Activated CD4-positive, alpha-beta T cell treated with anti-CD3 and anti-CD28 coated beads, Interleukin-2, amount 10 ng/mL, durations not matched to agents 24 days and 14 days (primary cell): ENCODE measurements at regions not wholly inside any gene's neighbourhood (a gene's known extent, or its start where the extent isn't known, plus 50 kb on each side); places are given as distances from the start of the nearest gene placed in this dataset.
"Not testable (repeated sequence)": the region's sequence is repeated elsewhere in the genome, so short reads cannot be mapped to it uniquely, and the experiment has no call there.

ENCODE experiments used
- DNase-seq: peaks from one replicate; pipeline ENCODE4 v3.0.0; 2022
- H3K27ac Mint-ChIP-seq: one replicate; pipeline ENCODE4 v1.8.0; 2022; ENCODE audit warnings: mild to moderate bottlenecking, mixed read lengths
- H3K27me3 Mint-ChIP-seq: one replicate; pipeline ENCODE4 v1.8.0; 2022; ENCODE audit warnings: mixed read lengths
- H3K36me3 Mint-ChIP-seq: one replicate; pipeline ENCODE4 v1.8.0; 2022; ENCODE audit warnings: low read depth, mild to moderate bottlenecking, mixed read lengths
- H3K4me1 Mint-ChIP-seq: one replicate; pipeline ENCODE4 v1.8.0; 2021; ENCODE audit warnings: mixed read lengths
- H3K4me3 Mint-ChIP-seq: one replicate; pipeline ENCODE4 v1.8.0; 2022; ENCODE audit warnings: mild to moderate bottlenecking, moderate library complexity, mixed read lengths
- H3K9me3 Mint-ChIP-seq: one replicate; pipeline ENCODE4 v1.8.0; 2021; ENCODE audit warnings: mixed read lengths
- intact Hi-C: fragments of 100-400 bp; cut with micrococcal nuclease; formaldehyde crosslinking; loops from one replicate; pipeline ENCODE4 v1.15.1; 2023

GRCh38 chr5:143533475-143533874 is 130.0 kb upstream of the NR3C1 start:
- intact Hi-C loops: no loop called here
- no peaks in the 10 kb centered on the region for H3K36me3 Mint-ChIP-seq
- DNase-seq: no peak
- H3K4me1 Mint-ChIP-seq: no peaks in the 10 kb centered on the region
- H3K27ac Mint-ChIP-seq: no peak overlapping the region
- H3K27me3 Mint-ChIP-seq: no peaks in the 10 kb centered on the region
- no peak overlapping the region for H3K4me3 Mint-ChIP-seq
- H3K9me3 Mint-ChIP-seq: peaks cover 10% of the 10 kb centered on the region

- Mint-ChIP-seq H3K4me3 (no peak overlapping the region), H3K9me3 (no peaks in the 10 kb centered on the region), H3K27ac (no peak overlapping the region), H3K27me3 (peaks cover 5% of the 10 kb centered on the region), H3K4me1 (no peaks in the 10 kb centered on the region), H3K36me3 (no peaks in the 10 kb centered on the region)
- intact Hi-C loops: no loop called here
- DNase-seq: no peak
These were observed 124.3 kb upstream of the NR3C1 start for GRCh38 chr5:143527808-143528207.

DNA sequence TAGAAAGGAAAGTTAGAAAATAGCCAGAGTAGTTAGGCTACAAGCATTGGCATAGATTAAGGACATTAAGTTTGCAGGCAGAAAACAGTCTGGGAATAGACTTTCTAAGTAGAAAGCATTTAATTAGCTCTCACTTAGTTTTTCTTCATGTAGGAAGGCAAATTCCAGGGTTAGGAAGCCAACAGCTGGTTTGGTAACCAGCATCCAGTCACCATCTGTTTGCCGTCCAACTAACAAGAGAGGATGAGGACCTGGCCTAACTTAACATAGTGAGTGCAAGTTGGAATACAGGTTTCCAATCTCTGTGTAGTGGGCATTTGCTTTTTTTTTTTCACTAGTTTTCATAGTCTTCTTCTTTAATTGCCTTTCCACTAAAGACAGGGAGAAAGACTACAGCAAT is 121.7 kb upstream of the NR3C1 start:
- DNase-seq: no peak
- intact Hi-C loops: no loop called here
- no peaks in the 10 kb centered on the region for H3K9me3 Mint-ChIP-seq

GRCh38 chr5:143524338-143524945 is 121.0 kb upstream of the NR3C1 start:
- DNase-seq: no peak
- no peak overlapping the region for H3K4me3 Mint-ChIP-seq
- no peaks in the 10 kb centered on the region for H3K9me3 Mint-ChIP-seq
- H3K27ac Mint-ChIP-seq: no peak overlapping the region
- no peaks in the 10 kb centered on the region for H3K36me3 Mint-ChIP-seq
- intact Hi-C loops: no loop called here
- H3K4me1 Mint-ChIP-seq: no peaks in the 10 kb centered on the region
- peaks cover 7% of the 10 kb centered on the region for H3K27me3 Mint-ChIP-seq

More for the DNA sequence above, 121.7 kb upstream of the NR3C1 start:
- no peaks in the 10 kb centered on the region for H3K36me3 Mint-ChIP-seq
- no peaks in the 10 kb centered on the region for H3K4me1 Mint-ChIP-seq
- H3K27me3 Mint-ChIP-seq: peaks cover 5% of the 10 kb centered on the region
- no peak overlapping the region for H3K4me3 Mint-ChIP-seq
- H3K27ac Mint-ChIP-seq: no peak overlapping the region

GRCh38 chr5:143521846-143522400 is 118.4 kb upstream of the NR3C1 start:
- no peaks in the 10 kb centered on the region for H3K4me1 Mint-ChIP-seq
- H3K36me3 Mint-ChIP-seq: no peaks in the 10 kb centered on the region
- H3K27me3 Mint-ChIP-seq: peaks cover 7% of the 10 kb centered on the region
- intact Hi-C loops: no loop called here
- peaks cover 3% of the 10 kb centered on the region for H3K9me3 Mint-ChIP-seq
- no peak for DNase-seq
- H3K4me3 Mint-ChIP-seq: no peak overlapping the region
- H3K27ac Mint-ChIP-seq: no peak overlapping the region

DNA sequence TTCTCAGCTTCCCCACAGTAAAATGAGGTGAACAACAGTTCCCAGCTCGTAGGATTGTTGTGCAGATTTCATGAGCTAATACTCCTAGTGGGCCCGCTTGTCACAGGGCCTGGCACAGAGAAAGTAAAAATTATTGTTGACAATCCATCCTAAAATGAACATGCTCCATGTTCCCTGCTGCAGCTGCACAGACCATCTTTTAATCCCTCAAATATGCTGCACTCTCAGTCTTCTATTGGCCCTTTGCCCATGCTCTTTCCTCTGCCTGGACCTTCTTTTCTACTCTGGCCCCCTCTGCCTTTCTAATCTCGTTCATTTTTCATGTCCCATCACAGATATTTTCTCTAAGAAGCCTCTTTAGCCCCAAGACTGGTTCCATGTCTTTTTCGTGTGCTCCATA is 117.7 kb upstream of the NR3C1 start:
- no peak for DNase-seq
- peaks cover 3% of the 10 kb centered on the region for H3K9me3 Mint-ChIP-seq
- H3K36me3 Mint-ChIP-seq: no peaks in the 10 kb centered on the region
- no peak overlapping the region for H3K27ac Mint-ChIP-seq
- H3K27me3 Mint-ChIP-seq: peaks cover 7% of the 10 kb centered on the region
- intact Hi-C loops: no loop called here
- no peaks in the 10 kb centered on the region for H3K4me1 Mint-ChIP-seq
- H3K4me3 Mint-ChIP-seq: no peak overlapping the region

- DNase-seq, intact Hi-C loops, H3K4me1 Mint-ChIP-seq, H3K9me3 Mint-ChIP-seq, H3K27ac Mint-ChIP-seq, H3K27me3 Mint-ChIP-seq, H3K36me3 Mint-ChIP-seq, H3K4me3 Mint-ChIP-seq: not testable (repeated sequence)
These were observed 115.7 kb upstream of the NR3C1 start for GRCh38 chr5:143519215-143519614.

DNA sequence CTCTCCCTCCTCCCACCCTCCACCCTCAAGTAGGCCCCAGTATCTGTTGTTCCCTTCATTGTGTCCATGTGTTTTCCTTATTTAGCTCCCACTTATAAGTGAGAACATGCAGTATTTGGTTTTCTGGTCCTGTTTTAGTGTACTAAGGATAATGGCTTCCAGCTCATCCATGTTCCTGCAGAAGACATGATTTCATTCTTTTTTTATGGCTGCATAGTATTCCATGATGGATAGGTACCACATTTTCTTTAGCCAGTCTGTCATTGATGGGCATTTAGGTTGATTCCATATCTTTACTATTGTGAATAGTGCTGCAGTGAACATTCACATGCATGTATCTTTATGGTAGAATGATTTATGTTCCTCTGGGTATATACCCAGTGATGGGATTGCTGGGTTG is 114.3 kb upstream of the NR3C1 start:
- DNase-seq: not testable (repeated sequence)

DNA sequence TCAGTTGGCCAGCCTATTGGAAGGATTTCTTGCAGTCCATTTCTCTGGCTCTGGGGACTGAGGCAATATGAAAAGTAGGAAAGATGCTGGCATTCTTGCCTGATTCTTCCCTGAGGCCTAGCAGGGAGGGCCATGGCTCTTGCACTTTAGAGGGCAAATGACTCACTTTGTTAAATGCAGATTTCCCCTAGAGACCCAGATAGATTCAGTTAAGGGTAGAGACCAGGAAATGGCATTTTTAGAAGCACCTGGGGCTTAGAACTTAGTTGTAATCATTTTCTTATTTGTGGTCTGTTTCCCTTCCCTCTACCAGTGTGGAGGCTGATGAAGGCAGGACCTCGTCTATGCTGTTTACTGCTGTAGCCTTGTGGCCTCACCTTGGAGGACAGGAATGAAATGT is 112.8 kb upstream of the NR3C1 start:
- Mint-ChIP-seq H3K27ac (no peak overlapping the region), H3K27me3 (peaks cover 2% of the 10 kb centered on the region), H3K4me3 (no peak overlapping the region), H3K36me3 (no peaks in the 10 kb centered on the region), H3K9me3 (peaks cover 9% of the 10 kb centered on the region), H3K4me1 (no peaks in the 10 kb centered on the region)
- intact Hi-C loops: no loop called here
- no peak for DNase-seq

More for the DNA sequence above, 114.3 kb upstream of the NR3C1 start:
- H3K9me3 Mint-ChIP-seq, H3K4me3 Mint-ChIP-seq, H3K27ac Mint-ChIP-seq, H3K36me3 Mint-ChIP-seq, H3K4me1 Mint-ChIP-seq, intact Hi-C loops, H3K27me3 Mint-ChIP-seq: not testable (repeated sequence)

DNA sequence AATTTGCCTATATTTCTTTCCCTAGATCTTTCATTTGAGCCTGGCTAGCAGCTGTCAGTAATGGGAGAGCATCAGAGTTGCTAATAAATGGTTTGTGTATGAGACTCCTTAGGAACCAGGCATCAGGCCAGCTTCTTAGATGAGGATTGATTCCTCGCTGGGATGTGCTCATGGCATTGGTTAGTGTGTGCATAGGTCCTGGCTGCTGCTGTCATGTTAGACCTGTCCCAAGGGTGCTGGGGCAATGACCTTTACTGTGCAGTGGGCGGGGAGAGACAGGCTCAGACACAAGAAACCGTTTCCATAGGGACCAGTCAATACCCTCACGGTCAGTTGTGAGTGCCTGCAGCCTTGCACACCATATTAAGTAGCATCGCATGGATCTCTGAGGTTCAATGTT is 112.3 kb upstream of the NR3C1 start:
- no peak for DNase-seq
- Mint-ChIP-seq H3K27me3 (peaks cover 2% of the 10 kb centered on the region), H3K4me1 (no peaks in the 10 kb centered on the region), H3K36me3 (no peaks in the 10 kb centered on the region), H3K27ac (no peak overlapping the region), H3K9me3 (peaks cover 9% of the 10 kb centered on the region), H3K4me3 (no peak overlapping the region)
- intact Hi-C loops: no loop called here

- peaks cover 9% of the 10 kb centered on the region for H3K9me3 Mint-ChIP-seq
- no peak overlapping the region for H3K4me3 Mint-ChIP-seq
- no peak for DNase-seq
- H3K4me1 Mint-ChIP-seq: no peaks in the 10 kb centered on the region
- intact Hi-C loops: no loop called here
- no peaks in the 10 kb centered on the region for H3K36me3 Mint-ChIP-seq
- peaks cover 1% of the 10 kb centered on the region for H3K27me3 Mint-ChIP-seq
- no peak overlapping the region for H3K27ac Mint-ChIP-seq
These were observed 111.3 kb upstream of the NR3C1 start for GRCh38 chr5:143514616-143515335.

GRCh38 chr5:143513720-143514119 is 110.2 kb upstream of the NR3C1 start:
- intact Hi-C loops: no loop called here
- peaks cover 9% of the 10 kb centered on the region for H3K9me3 Mint-ChIP-seq
- no peaks in the 10 kb centered on the region for H3K4me1 Mint-ChIP-seq
- no peak for DNase-seq
- H3K27ac Mint-ChIP-seq: no peak overlapping the region
- H3K4me3 Mint-ChIP-seq: no peak overlapping the region
- H3K27me3 Mint-ChIP-seq: no peaks in the 10 kb centered on the region
- H3K36me3 Mint-ChIP-seq: no peaks in the 10 kb centered on the region

DNA sequence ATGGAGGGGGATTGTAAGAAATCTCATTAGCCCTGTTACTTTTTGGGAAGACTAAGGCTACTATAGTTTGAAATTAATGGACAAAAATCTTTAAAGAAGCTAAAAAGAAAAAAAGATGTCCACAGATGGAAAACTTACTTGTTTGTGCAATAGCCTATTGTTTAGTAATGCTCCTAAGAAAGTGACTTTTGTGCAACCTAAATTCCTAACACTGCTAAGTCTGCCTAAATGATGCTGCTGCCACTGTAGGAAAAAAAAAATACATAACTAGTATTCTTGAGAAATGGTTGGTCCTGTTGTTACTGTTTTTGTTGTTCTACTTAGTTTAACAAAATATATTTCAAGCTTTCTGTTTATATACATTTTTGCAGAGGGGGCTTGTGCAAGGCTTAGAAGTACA is 108.2 kb upstream of the NR3C1 start:
- intact Hi-C loops: no loop called here
- H3K9me3 Mint-ChIP-seq: peaks cover 6% of the 10 kb centered on the region
- no peak overlapping the region for H3K27ac Mint-ChIP-seq
- no peaks in the 10 kb centered on the region for H3K4me1 Mint-ChIP-seq
- H3K4me3 Mint-ChIP-seq: no peak overlapping the region
- DNase-seq: no peak
- no peaks in the 10 kb centered on the region for H3K27me3 Mint-ChIP-seq
- no peaks in the 10 kb centered on the region for H3K36me3 Mint-ChIP-seq

- DNase-seq: no peak
- H3K9me3 Mint-ChIP-seq: peaks cover 6% of the 10 kb centered on the region
- H3K36me3 Mint-ChIP-seq: no peaks in the 10 kb centered on the region
- no peaks in the 10 kb centered on the region for H3K4me1 Mint-ChIP-seq
- no peaks in the 10 kb centered on the region for H3K27me3 Mint-ChIP-seq
- H3K27ac Mint-ChIP-seq: no peak overlapping the region
- intact Hi-C loops: loop anchor here (10.0 kb wide), 1 partner anchor 45 kb away; no protein-coding TSS in a partner anchor
- no peak overlapping the region for H3K4me3 Mint-ChIP-seq
These were observed 106.3 kb upstream of the NR3C1 start for GRCh38 chr5:143509758-143510221.
